HepG2 (cell line): ENCODE measurements at regions not wholly inside any gene's neighbourhood (a gene's known extent, or its start where the extent isn't known, plus 50 kb on each side); places are given as distances from the start of the nearest gene placed in this dataset.

Source experiments
- CC2D1A ChIP-seq: sonication (generic); formaldehyde crosslinking; IDR thresholded peaks from 2 replicates; pipeline ENCODE4 v1.8.1; 2023; ENCODE audit warnings: mild to moderate bottlenecking, missing genetic modification reagents
- FOSL1 ChIP-seq: sonication (generic); formaldehyde crosslinking; IDR thresholded peaks from 2 replicates; pipeline ENCODE4 v1.9.0; 2021; ENCODE audit warnings: missing genetic modification reagents, borderline replicate concordance
- HMG20A ChIP-seq: IDR thresholded peaks from 2 replicates; pipeline ENCODE4 v1.6.1; 2016; ENCODE audit warnings: borderline replicate concordance
- SP5 ChIP-seq: IDR thresholded peaks from 2 replicates; pipeline ENCODE4 v1.6.1; 2016; ENCODE audit warnings: low read depth, borderline replicate concordance
- ZMYM2 ChIP-seq: sonication (generic); formaldehyde crosslinking; IDR thresholded peaks from 2 replicates; pipeline ENCODE4 v1.8.0; 2022; ENCODE audit warnings: mild to moderate bottlenecking, missing genetic modification reagents
- ZNF136 ChIP-seq: sonication (generic); formaldehyde crosslinking; IDR thresholded peaks from 2 replicates; pipeline ENCODE4 v1.8.1; 2022; ENCODE audit warnings: low read depth, mild to moderate bottlenecking, moderate library complexity, missing genetic modification reagents
- ZNF747 ChIP-seq: sonication (generic); formaldehyde crosslinking; IDR thresholded peaks from 2 replicates; pipeline ENCODE4 v1.8.1; 2023; ENCODE audit warnings: missing genetic modification reagents, mild to moderate bottlenecking, borderline replicate concordance
- TF ChIP-seq, protein P1 (sequence below): sonication (generic); formaldehyde crosslinking; IDR thresholded peaks from 2 replicates; pipeline ENCODE4 v1.8.1; 2023; ENCODE audit warnings: mild to moderate bottlenecking, missing genetic modification reagents
- TF ChIP-seq, protein P2 (sequence below): sonication (generic); formaldehyde crosslinking; IDR thresholded peaks from 2 replicates; pipeline ENCODE4 v1.9.0; 2021; ENCODE audit warnings: mild to moderate bottlenecking, missing genetic modification reagents
- TF ChIP-seq, protein P3 (sequence below): sonication (generic); formaldehyde crosslinking; IDR thresholded peaks from 2 replicates; pipeline ENCODE4 v1.9.0; 2021; ENCODE audit warnings: missing genetic modification reagents, mild to moderate bottlenecking, borderline replicate concordance

DNA sequence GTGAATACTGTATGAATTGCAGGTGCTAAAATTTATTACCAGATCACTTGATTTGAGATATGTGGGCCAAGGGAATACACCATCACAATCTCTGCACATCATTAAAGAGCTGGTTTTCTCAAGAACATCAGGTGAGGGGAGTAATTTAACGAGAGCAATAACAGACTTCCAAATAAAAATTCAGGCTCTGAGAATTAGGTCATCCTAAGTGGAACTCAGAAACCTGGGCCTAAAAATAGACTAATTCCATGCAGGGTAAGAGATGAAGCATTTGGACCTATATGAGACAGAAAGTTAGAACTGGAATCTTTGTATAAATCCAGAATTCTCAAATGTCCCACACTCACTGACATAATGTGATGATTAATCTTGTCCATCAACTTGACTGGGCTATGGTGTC is 331.1 kb downstream of the ZNF621 start (continued):
- TF ChIP-seq, protein P1, sequence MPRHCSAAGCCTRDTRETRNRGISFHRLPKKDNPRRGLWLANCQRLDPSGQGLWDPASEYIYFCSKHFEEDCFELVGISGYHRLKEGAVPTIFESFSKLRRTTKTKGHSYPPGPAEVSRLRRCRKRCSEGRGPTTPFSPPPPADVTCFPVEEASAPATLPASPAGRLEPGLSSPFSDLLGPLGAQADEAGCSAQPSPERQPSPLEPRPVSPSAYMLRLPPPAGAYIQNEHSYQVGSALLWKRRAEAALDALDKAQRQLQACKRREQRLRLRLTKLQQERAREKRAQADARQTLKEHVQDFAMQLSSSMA (CRISPR knock-in tag), result no peak
- TF ChIP-seq FOSL1 (CRISPR knock-in tag), result no peak
- TF ChIP-seq ZNF747 (CRISPR knock-in tag), result no peak
- no peak for TF ChIP-seq CC2D1A
- no peak for TF ChIP-seq ZNF136
- TF ChIP-seq, protein P2, sequence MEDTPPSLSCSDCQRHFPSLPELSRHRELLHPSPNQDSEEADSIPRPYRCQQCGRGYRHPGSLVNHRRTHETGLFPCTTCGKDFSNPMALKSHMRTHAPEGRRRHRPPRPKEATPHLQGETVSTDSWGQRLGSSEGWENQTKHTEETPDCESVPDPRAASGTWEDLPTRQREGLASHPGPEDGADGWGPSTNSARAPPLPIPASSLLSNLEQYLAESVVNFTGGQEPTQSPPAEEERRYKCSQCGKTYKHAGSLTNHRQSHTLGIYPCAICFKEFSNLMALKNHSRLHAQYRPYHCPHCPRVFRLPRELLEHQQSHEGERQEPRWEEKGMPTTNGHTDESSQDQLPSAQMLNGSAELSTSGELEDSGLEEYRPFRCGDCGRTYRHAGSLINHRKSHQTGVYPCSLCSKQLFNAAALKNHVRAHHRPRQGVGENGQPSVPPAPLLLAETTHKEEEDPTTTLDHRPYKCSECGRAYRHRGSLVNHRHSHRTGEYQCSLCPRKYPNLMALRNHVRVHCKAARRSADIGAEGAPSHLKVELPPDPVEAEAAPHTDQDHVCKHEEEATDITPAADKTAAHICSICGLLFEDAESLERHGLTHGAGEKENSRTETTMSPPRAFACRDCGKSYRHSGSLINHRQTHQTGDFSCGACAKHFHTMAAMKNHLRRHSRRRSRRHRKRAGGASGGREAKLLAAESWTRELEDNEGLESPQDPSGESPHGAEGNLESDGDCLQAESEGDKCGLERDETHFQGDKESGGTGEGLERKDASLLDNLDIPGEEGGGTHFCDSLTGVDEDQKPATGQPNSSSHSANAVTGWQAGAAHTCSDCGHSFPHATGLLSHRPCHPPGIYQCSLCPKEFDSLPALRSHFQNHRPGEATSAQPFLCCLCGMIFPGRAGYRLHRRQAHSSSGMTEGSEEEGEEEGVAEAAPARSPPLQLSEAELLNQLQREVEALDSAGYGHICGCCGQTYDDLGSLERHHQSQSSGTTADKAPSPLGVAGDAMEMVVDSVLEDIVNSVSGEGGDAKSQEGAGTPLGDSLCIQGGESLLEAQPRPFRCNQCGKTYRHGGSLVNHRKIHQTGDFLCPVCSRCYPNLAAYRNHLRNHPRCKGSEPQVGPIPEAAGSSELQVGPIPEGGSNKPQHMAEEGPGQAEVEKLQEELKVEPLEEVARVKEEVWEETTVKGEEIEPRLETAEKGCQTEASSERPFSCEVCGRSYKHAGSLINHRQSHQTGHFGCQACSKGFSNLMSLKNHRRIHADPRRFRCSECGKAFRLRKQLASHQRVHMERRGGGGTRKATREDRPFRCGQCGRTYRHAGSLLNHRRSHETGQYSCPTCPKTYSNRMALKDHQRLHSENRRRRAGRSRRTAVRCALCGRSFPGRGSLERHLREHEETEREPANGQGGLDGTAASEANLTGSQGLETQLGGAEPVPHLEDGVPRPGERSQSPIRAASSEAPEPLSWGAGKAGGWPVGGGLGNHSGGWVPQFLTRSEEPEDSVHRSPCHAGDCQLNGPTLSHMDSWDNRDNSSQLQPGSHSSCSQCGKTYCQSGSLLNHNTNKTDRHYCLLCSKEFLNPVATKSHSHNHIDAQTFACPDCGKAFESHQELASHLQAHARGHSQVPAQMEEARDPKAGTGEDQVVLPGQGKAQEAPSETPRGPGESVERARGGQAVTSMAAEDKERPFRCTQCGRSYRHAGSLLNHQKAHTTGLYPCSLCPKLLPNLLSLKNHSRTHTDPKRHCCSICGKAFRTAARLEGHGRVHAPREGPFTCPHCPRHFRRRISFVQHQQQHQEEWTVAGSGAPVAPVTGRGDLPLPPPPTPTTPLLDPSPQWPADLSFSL (CRISPR knock-in tag), result no peak
- TF ChIP-seq, protein P3, sequence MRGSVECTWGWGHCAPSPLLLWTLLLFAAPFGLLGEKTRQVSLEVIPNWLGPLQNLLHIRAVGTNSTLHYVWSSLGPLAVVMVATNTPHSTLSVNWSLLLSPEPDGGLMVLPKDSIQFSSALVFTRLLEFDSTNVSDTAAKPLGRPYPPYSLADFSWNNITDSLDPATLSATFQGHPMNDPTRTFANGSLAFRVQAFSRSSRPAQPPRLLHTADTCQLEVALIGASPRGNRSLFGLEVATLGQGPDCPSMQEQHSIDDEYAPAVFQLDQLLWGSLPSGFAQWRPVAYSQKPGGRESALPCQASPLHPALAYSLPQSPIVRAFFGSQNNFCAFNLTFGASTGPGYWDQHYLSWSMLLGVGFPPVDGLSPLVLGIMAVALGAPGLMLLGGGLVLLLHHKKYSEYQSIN (CRISPR knock-in tag), result no peak
- TF ChIP-seq SP5 (CRISPR knock-in tag), result no peak
- no peak for TF ChIP-seq HMG20A (CRISPR knock-in tag)
- no peak for TF ChIP-seq ZMYM2 (CRISPR knock-in tag)
- TF ChIP-seq, all 625 proteins: peak for 0
